ENCODE measurements at regions not wholly inside any gene's neighbourhood (a gene's known extent, or its start where the extent isn't known, plus 50 kb on each side); places are given as distances from the start of the nearest gene placed in this dataset.

GRCh38 chr5:8695902-8696845 lies 827.2 kb downstream of the MTRR start:
- no peaks in the 10 kb centered on the region for H4K20me1 ChIP-seq (ENCODE audit: insufficient read depth)
- no peak for TF ChIP-seq CTCF (IDR thresholded peaks at IDR 0.05)
- no peak for TF ChIP-seq MAX (IDR thresholded peaks at IDR 0.05; ENCODE audit: low read depth)
- no peak for TF ChIP-seq POLR2AphosphoS5 (IDR thresholded peaks at IDR 0.05; ENCODE audit: low read depth, low read length)
- no peak overlapping the region for H3K9ac ChIP-seq
- H3K27me3 ChIP-seq (ENCODE audit: insufficient read depth) = no peaks in the 10 kb centered on the region
- H3K9me2 ChIP-seq = no peaks in the 10 kb centered on the region
- POLR2A ChIA-PET = no interaction called here
- H3K27ac ChIP-seq (ENCODE audit: low read depth in 2 of 2, low read length in 1 of 2) = no peak overlapping the region
- WGBS (ENCODE audit: low lambda C conversion rate) = 14% methylated on average over 10 of the region's 10 CpGs
- H3K4me2 ChIP-seq = no peak overlapping the region
- H3K4me3 ChIP-seq (ENCODE audit: low read depth in 2 of 2, low read length in 1 of 2) = no peak overlapping the region
- H3K79me2 ChIP-seq (ENCODE audit: insufficient read depth) = no peaks in the 10 kb centered on the region
- H3K9me3 ChIP-seq = no peaks in the 10 kb centered on the region
- CTCF ChIA-PET = no interaction called here
- no peak overlapping the region for H2AFZ ChIP-seq (ENCODE audit: low read depth)
- no peak for DNase-seq
- H3K36me3 ChIP-seq (replicated peaks in 1 of 2; ENCODE audit: control insufficient read depth in 1 of 2, insufficient read depth in 2 of 2, low read length in 1 of 2) = no peaks in the 10 kb centered on the region
- no peaks in the 10 kb centered on the region for H3K4me1 ChIP-seq (ENCODE audit: control insufficient read depth in 1 of 2, insufficient read depth in 2 of 2, low read depth in 1 of 2, low read length in 1 of 2)
- H3F3A ChIP-seq (replicated peaks; ENCODE audit: insufficient read depth) = no peaks in the 10 kb centered on the region

GRCh38 chr5:8700222-8700621 lies 831.3 kb downstream of the MTRR start:
- no peak overlapping the region for H3K27ac ChIP-seq (ENCODE audit: low read depth in 2 of 2, low read length in 1 of 2)

More at GRCh38 chr5:8700222-8700621, 831.3 kb downstream of the MTRR start:
- no peak overlapping the region for H3K4me2 ChIP-seq
- H3K36me3 ChIP-seq (replicated peaks in 1 of 2; ENCODE audit: control insufficient read depth in 1 of 2, insufficient read depth in 2 of 2, low read length in 1 of 2) = no peaks in the 10 kb centered on the region
- no peak for DNase-seq
- 71% methylated on average over 5 of the region's 5 CpGs for whole genome bisulfite sequencing (ENCODE audit: low lambda C conversion rate)
- H3K4me3 ChIP-seq (ENCODE audit: low read depth in 2 of 2, low read length in 1 of 2) = no peak overlapping the region
- no peaks in the 10 kb centered on the region for H3K4me1 ChIP-seq (ENCODE audit: control insufficient read depth in 1 of 2, insufficient read depth in 2 of 2, low read depth in 1 of 2, low read length in 1 of 2)
- TF ChIP-seq USF1 (IDR thresholded peaks at IDR 0.05; ENCODE audit: borderline replicate concordance, low read depth) (no peak), ZBTB33 (IDR thresholded peaks at IDR 0.05; ENCODE audit: borderline replicate concordance, low read depth) (no peak), MAX (IDR thresholded peaks at IDR 0.05; ENCODE audit: low read depth) (no peak), MEF2A (IDR thresholded peaks at IDR 0.05; ENCODE audit: borderline replicate concordance, low read depth) (no peak), POLR2AphosphoS5 (IDR thresholded peaks at IDR 0.05; ENCODE audit: low read depth, low read length) (no peak), RAD21 (IDR thresholded peaks at IDR 0.05; ENCODE audit: low read length) (no peak)
- H4K20me1 ChIP-seq (ENCODE audit: insufficient read depth) = no peaks in the 10 kb centered on the region
- no peaks in the 10 kb centered on the region for H3K9me2 ChIP-seq
- H3K79me2 ChIP-seq (ENCODE audit: insufficient read depth) = no peaks in the 10 kb centered on the region
- CTCF ChIA-PET = no interaction called here
- no peaks in the 10 kb centered on the region for H3F3A ChIP-seq (replicated peaks; ENCODE audit: insufficient read depth)
- no peak overlapping the region for H2AFZ ChIP-seq (ENCODE audit: low read depth)
- POLR2A ChIA-PET = no interaction called here
- H3K9ac ChIP-seq = no peak overlapping the region
- H3K27me3 ChIP-seq (ENCODE audit: insufficient read depth) = no peaks in the 10 kb centered on the region
- no peaks in the 10 kb centered on the region for H3K9me3 ChIP-seq

All from SK-N-SH (cell line).